WERI-Rb-1 (cell line): ENCODE measurements at regions not wholly inside any gene's neighbourhood (a gene's known extent, or its start where the extent isn't known, plus 50 kb on each side); places are given as distances from the start of the nearest gene placed in this dataset.
A peak's percentile ranks its signal among the peaks of the same experiment; 100 is the strongest.

Experiments used
- DNase-seq: peaks from one replicate; pipeline ENCODE4 v3.0.0-alpha.2; 2020
- H3K27ac ChIP-seq: fragments of 250-450 bp; sonication (Bioruptor Pico); 2 replicates; pipeline ENCODE4 v1.5.1; 2020; ENCODE audit warnings: mild to moderate bottlenecking, moderate library complexity
- H3K27me3 ChIP-seq: fragments of 250-450 bp; sonication (Bioruptor Pico); 2 replicates; pipeline ENCODE4 v1.5.1; 2021; ENCODE audit warnings: mild to moderate bottlenecking, low read depth, moderate library complexity; ENCODE audit not compliant: insufficient read depth, severe bottlenecking
- H3K36me3 ChIP-seq: fragments of 250-450 bp; sonication (Bioruptor Pico); 2 replicates; pipeline ENCODE4 v1.5.1; 2020; ENCODE audit warnings: mild to moderate bottlenecking, moderate library complexity
- H3K4me3 ChIP-seq: 2 replicates; pipeline ENCODE4 v1.5.1; 2011; ENCODE audit warnings: low read depth, mild to moderate bottlenecking, control low read depth, low read length
- H3K9me3 ChIP-seq: fragments of 250-450 bp; sonication (Bioruptor Pico); 2 replicates; pipeline ENCODE4 v1.5.1; 2021; ENCODE audit warnings: mild to moderate bottlenecking, moderate library complexity; ENCODE audit not compliant: severe bottlenecking
- CTCF ChIP-seq: IDR thresholded peaks from 2 replicates; pipeline ENCODE4 v1.5.1; 2011; ENCODE audit warnings: low read depth, mild to moderate bottlenecking, control low read depth, inconsistent platforms, low read length

- DNase-seq: no peak
- Histone ChIP-seq H3K4me3 (no peak overlapping the region), H3K27ac (no peak overlapping the region), H3K36me3 (no peaks in the 10 kb centered on the region), H3K27me3 (no peaks in the 10 kb centered on the region), H3K9me3 (no peaks in the 10 kb centered on the region)
- TF ChIP-seq CTCF: no peak
These were observed 284.6 kb upstream of the ID4 start for GRCh38 chr6:19552588-19552987.

GRCh38 chr6:19554356-19555225 is 282.6 kb upstream of the ID4 start:
- no peak overlapping the region for H3K4me3 ChIP-seq
- DNase-seq: peak; percentile 87
- H3K36me3 ChIP-seq: no peaks in the 10 kb centered on the region
- no peak for TF ChIP-seq CTCF
- no peaks in the 10 kb centered on the region for H3K27me3 ChIP-seq
- no peaks in the 10 kb centered on the region for H3K9me3 ChIP-seq
- H3K27ac ChIP-seq: peak overlapping the region; percentile 31; the same call in 1 of the 2 replicates

GRCh38 chr6:19557191-19557590 is 280.0 kb upstream of the ID4 start:
- Histone ChIP-seq H3K27ac (no peak overlapping the region), H3K9me3 (no peaks in the 10 kb centered on the region), H3K4me3 (no peak overlapping the region), H3K36me3 (no peaks in the 10 kb centered on the region), H3K27me3 (no peaks in the 10 kb centered on the region)
- no peak for TF ChIP-seq CTCF
- no peak for DNase-seq

GRCh38 chr6:19558201-19558600 is 279.0 kb upstream of the ID4 start:
- no peak for DNase-seq
- Histone ChIP-seq H3K36me3 (no peaks in the 10 kb centered on the region), H3K27ac (no peak overlapping the region), H3K4me3 (no peak overlapping the region), H3K27me3 (no peaks in the 10 kb centered on the region), H3K9me3 (no peaks in the 10 kb centered on the region)
- TF ChIP-seq CTCF: no peak

- H3K4me3 ChIP-seq: no peak overlapping the region
- no peak for DNase-seq
- H3K27ac ChIP-seq: no peak overlapping the region
- H3K27me3 ChIP-seq: no peaks in the 10 kb centered on the region
- H3K36me3 ChIP-seq: no peaks in the 10 kb centered on the region
- H3K9me3 ChIP-seq: no peaks in the 10 kb centered on the region
- no peak for TF ChIP-seq CTCF
These were observed 278.2 kb upstream of the ID4 start for GRCh38 chr6:19558934-19559333.

GRCh38 chr6:19562468-19562867 is 274.7 kb upstream of the ID4 start:
- no peak for DNase-seq
- no peaks in the 10 kb centered on the region for H3K36me3 ChIP-seq

More at GRCh38 chr6:19562468-19562867, 274.7 kb upstream of the ID4 start:
- H3K27me3 ChIP-seq: no peaks in the 10 kb centered on the region
- no peak for TF ChIP-seq CTCF
- no peaks in the 10 kb centered on the region for H3K9me3 ChIP-seq
- H3K27ac ChIP-seq: no peak overlapping the region
- H3K4me3 ChIP-seq: no peak overlapping the region
